HG02678 (cell line): ENCODE measurements at regions not wholly inside any gene's neighbourhood (a gene's known extent, or its start where the extent isn't known, plus 50 kb on each side); places are given as distances from the start of the nearest gene placed in this dataset.
"Not testable (repeated sequence)": the region's sequence is repeated elsewhere in the genome, so short reads cannot be mapped to it uniquely, and the experiment has no call there.

Source experiments
- ATAC-seq: cut with Tn5 transposase; IDR thresholded peaks from one replicate; pipeline ENCODE4 v1.9.1; 2021; ENCODE audit warnings: mild to moderate bottlenecking, moderate library complexity; ENCODE audit not compliant: unreplicated experiment

GRCh38 chr7:110514975-110515551 is 575.9 kb upstream of the LRRN3 start:
- ATAC-seq: not testable (repeated sequence)

GRCh38 chr7:110519851-110520250 is 571.1 kb upstream of the LRRN3 start:
- no peak for ATAC-seq

- ATAC-seq: no peak
Measured at GRCh38 chr7:110521357-110521911, 569.5 kb upstream of the LRRN3 start.

GRCh38 chr7:110522061-110522760 is 568.7 kb upstream of the LRRN3 start:
- ATAC-seq: no peak

GRCh38 chr7:110522761-110523200 is 568.1 kb upstream of the LRRN3 start:
- ATAC-seq: no peak

GRCh38 chr7:110529175-110529574 is 561.8 kb upstream of the LRRN3 start:
- ATAC-seq: no peak

- no peak for ATAC-seq
Measured at GRCh38 chr7:110531186-110531585, 559.7 kb upstream of the LRRN3 start.

- ATAC-seq: no peak
Measured at GRCh38 chr7:110534241-110534931, 556.5 kb upstream of the LRRN3 start.

GRCh38 chr7:110539216-110539615 is 551.7 kb upstream of the LRRN3 start:
- ATAC-seq: no peak

- no peak for ATAC-seq
Measured at GRCh38 chr7:110541962-110542361, 549.0 kb upstream of the LRRN3 start.

- ATAC-seq: no peak
Measured at GRCh38 chr7:110544194-110544593, 546.7 kb upstream of the LRRN3 start.

- ATAC-seq: no peak
Measured at GRCh38 chr7:110548372-110548771, 542.6 kb upstream of the LRRN3 start.

GRCh38 chr7:110557136-110557535 is 533.8 kb upstream of the LRRN3 start:
- no peak for ATAC-seq

- not testable (repeated sequence) for ATAC-seq
Measured at GRCh38 chr7:110563286-110563685, 527.6 kb upstream of the LRRN3 start.

- no peak for ATAC-seq
Measured at GRCh38 chr7:110564246-110564645, 526.7 kb upstream of the LRRN3 start.

GRCh38 chr7:110568388-110568787 is 522.5 kb upstream of the LRRN3 start:
- ATAC-seq: no peak

GRCh38 chr7:110568932-110569331 is 522.0 kb upstream of the LRRN3 start:
- ATAC-seq: no peak

GRCh38 chr7:110569486-110570205 is 521.3 kb upstream of the LRRN3 start:
- ATAC-seq: no peak

GRCh38 chr7:110573862-110574528 is 516.9 kb upstream of the LRRN3 start:
- ATAC-seq: no peak

- ATAC-seq: no peak
Measured at GRCh38 chr7:110587294-110587693, 503.6 kb upstream of the LRRN3 start.

GRCh38 chr7:110590415-110590814 is 500.5 kb upstream of the LRRN3 start:
- ATAC-seq: no peak
